GM23338 (cell line): ENCODE measurements at regions not wholly inside any gene's neighbourhood (a gene's known extent, or its start where the extent isn't known, plus 50 kb on each side); places are given as distances from the start of the nearest gene placed in this dataset.

ENCODE experiments used
- ATAC-seq: fragments of 200-7000 bp; cut with Tn5 transposase; 3 replicates; pipeline ENCODE4 v1.9.1; 2020
- DNase-seq: peaks from one replicate; pipeline ENCODE4 v3.0.0-alpha.2; 2015; ENCODE audit warnings: low spot score
- H2AFZ ChIP-seq: fragments of 200-600 bp; sonication (generic); 2 replicates; pipeline ENCODE4 v1.8.0; 2016; ENCODE audit warnings: antibody characterized with exemption, mild to moderate bottlenecking, moderate library complexity
- H3F3A ChIP-seq: fragments of 200-600 bp; sonication (generic); replicated peaks from 2 replicates; pipeline ENCODE4 v1.8.0; 2017; ENCODE audit warnings: antibody characterized with exemption, mixed run types, low read depth
- H3K27ac ChIP-seq: fragments of 200-600 bp; sonication (generic); 2 replicates; pipeline ENCODE4 v1.6.1; 2016; ENCODE audit warnings: low read depth
- H3K27me3 ChIP-seq: fragments of 200-600 bp; sonication (generic); 2 replicates; pipeline ENCODE4 v1.8.0; 2016; ENCODE audit warnings: mild to moderate bottlenecking, mixed run types, moderate library complexity; ENCODE audit not compliant: insufficient read depth
- H3K36me3 ChIP-seq: fragments of 200-600 bp; sonication (generic); 2 replicates; pipeline ENCODE4 v1.8.0; 2016; ENCODE audit warnings: mild to moderate bottlenecking; ENCODE audit not compliant: insufficient read depth
- H3K4me1 ChIP-seq: fragments of 200-600 bp; sonication (generic); 2 replicates; pipeline ENCODE4 v1.8.0; 2016; ENCODE audit warnings: mild to moderate bottlenecking, moderate library complexity; ENCODE audit not compliant: insufficient read depth
- H3K4me2 ChIP-seq: fragments of 200-600 bp; sonication (generic); 2 replicates; pipeline ENCODE4 v1.7.1; 2017; ENCODE audit warnings: mixed run types
- H3K4me3 ChIP-seq: fragments of 200-600 bp; sonication (generic); 2 replicates; pipeline ENCODE4 v1.6.1; 2016; ENCODE audit warnings: mixed run types
- H3K79me2 ChIP-seq: fragments of 200-600 bp; sonication (generic); replicated peaks from 2 replicates; pipeline ENCODE4 v1.8.0; 2017; ENCODE audit warnings: mild to moderate bottlenecking; ENCODE audit not compliant: insufficient read depth
- H3K9me2 ChIP-seq: fragments of 200-600 bp; sonication (generic); 2 replicates; pipeline ENCODE4 v1.8.0; 2017; ENCODE audit not compliant: insufficient read depth
- H4K20me1 ChIP-seq: fragments of 200-600 bp; sonication (generic); replicated peaks from 2 replicates; pipeline ENCODE4 v1.8.0; 2017; ENCODE audit warnings: mild to moderate bottlenecking; ENCODE audit not compliant: insufficient read depth
- H3K27ac Mint-ChIP-seq: 2 replicates; pipeline ENCODE4 v1.8.0; 2020; ENCODE audit warnings: inconsistent platforms, mild to moderate bottlenecking, moderate library complexity, mixed read lengths
- H3K27me3 Mint-ChIP-seq: 3 replicates; pipeline ENCODE4 v1.8.0; 2022; ENCODE audit warnings: low read depth, mild to moderate bottlenecking, moderate library complexity, mixed read lengths, inconsistent platforms; ENCODE audit not compliant: insufficient read depth, poor library complexity
- H3K36me3 Mint-ChIP-seq: 3 replicates; pipeline ENCODE4 v1.8.0; 2021; ENCODE audit warnings: low read depth, mild to moderate bottlenecking, inconsistent platforms, moderate library complexity, mixed read lengths
- H3K4me1 Mint-ChIP-seq: 3 replicates; pipeline ENCODE4 v1.8.0; 2020; ENCODE audit warnings: mild to moderate bottlenecking, inconsistent platforms, mixed read lengths
- H3K4me3 Mint-ChIP-seq: 3 replicates; pipeline ENCODE4 v1.8.0; 2021; ENCODE audit warnings: moderate library complexity, mild to moderate bottlenecking, inconsistent platforms, mixed read lengths
- H3K9me3 Mint-ChIP-seq: 3 replicates; pipeline ENCODE4 v1.8.0; 2020; ENCODE audit warnings: moderate library complexity, mild to moderate bottlenecking, inconsistent platforms, mixed read lengths
- CREB1 ChIP-seq: fragments of 250-450 bp; sonication (Bioruptor Pico); IDR thresholded peaks from 2 replicates; pipeline ENCODE4 v1.5.0; 2020; ENCODE audit warnings: low read depth, mild to moderate bottlenecking, moderate library complexity
- EZH2 ChIP-seq: fragments of 200-600 bp; sonication (generic); IDR thresholded peaks from one replicate; pipeline ENCODE4 v1.8.0; 2017; ENCODE audit warnings: antibody characterized with exemption, mild to moderate bottlenecking, low read depth; ENCODE audit not compliant: unreplicated experiment
- JUNB ChIP-seq: IDR thresholded peaks from one replicate; pipeline ENCODE4 v1.6.1; 2016; ENCODE audit warnings: antibody characterized with exemption; ENCODE audit not compliant: unreplicated experiment
- NANOG ChIP-seq: IDR thresholded peaks from 2 replicates; pipeline ENCODE4 v1.6.1; 2016; ENCODE audit warnings: antibody characterized with exemption, borderline replicate concordance
- POLR2AphosphoS5 ChIP-seq: IDR thresholded peaks from 2 replicates; pipeline ENCODE4 v1.6.1; 2016; ENCODE audit warnings: antibody characterized with exemption, low read depth
- REST ChIP-seq: IDR thresholded peaks from one replicate; pipeline ENCODE4 v1.6.1; 2018; ENCODE audit warnings: antibody characterized with exemption; ENCODE audit not compliant: unreplicated experiment
- STAT1 ChIP-seq: IDR thresholded peaks from one replicate; pipeline ENCODE4 v1.6.1; 2016; ENCODE audit warnings: antibody characterized with exemption; ENCODE audit not compliant: unreplicated experiment
- ZNF114 ChIP-seq: fragments of 250-450 bp; sonication (Bioruptor Pico); IDR thresholded peaks from 2 replicates; pipeline ENCODE4 v1.5.0; 2020; ENCODE audit warnings: mild to moderate bottlenecking, moderate library complexity
- ZNF331 ChIP-seq: fragments of 250-450 bp; sonication (Bioruptor Pico); IDR thresholded peaks from 2 replicates; pipeline ENCODE4 v1.5.0; 2020; ENCODE audit warnings: low read depth, mild to moderate bottlenecking, moderate library complexity
- ZNF462 ChIP-seq: fragments of 250-450 bp; sonication (Bioruptor Pico); IDR thresholded peaks from 2 replicates; pipeline ENCODE4 v1.5.0; 2020; ENCODE audit warnings: mild to moderate bottlenecking, moderate library complexity
- TF ChIP-seq, protein P1 (sequence below), 2 experiments: fragments of 200-600 bp in 1 of 2; sonication (generic) in 1 of 2; conservative IDR thresholded peaks; 2 replicates each; pipeline versions ENCODE4 v1.5.1 to v1.6.1; 2016 to 2017; ENCODE audit warnings: antibody characterized with exemption in 2 of 2, low read depth in 2 of 2, mild to moderate bottlenecking in 2 of 2, moderate library complexity in 1 of 2

DNA sequence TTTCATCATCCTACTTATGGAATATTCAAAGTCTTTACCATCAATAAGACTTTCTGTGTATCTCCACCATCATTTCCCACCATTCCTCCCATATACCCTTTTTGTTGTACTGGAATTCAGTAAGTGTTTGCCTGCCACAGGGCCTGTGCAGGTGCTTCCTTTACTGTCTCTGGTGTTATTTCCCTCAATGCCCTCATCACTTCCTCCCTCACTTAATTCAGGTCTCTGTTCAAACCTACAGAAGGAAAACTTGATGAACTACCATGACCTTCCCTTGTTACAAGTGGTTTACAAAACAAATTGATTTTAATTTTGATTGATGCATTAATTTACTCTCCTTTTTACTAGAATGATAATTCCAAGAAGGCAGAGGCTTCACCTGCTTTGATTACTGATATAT lies 159.5 kb upstream of the FAT4 start (continued):
- TF ChIP-seq REST = no peak
- TF ChIP-seq, protein P1, sequence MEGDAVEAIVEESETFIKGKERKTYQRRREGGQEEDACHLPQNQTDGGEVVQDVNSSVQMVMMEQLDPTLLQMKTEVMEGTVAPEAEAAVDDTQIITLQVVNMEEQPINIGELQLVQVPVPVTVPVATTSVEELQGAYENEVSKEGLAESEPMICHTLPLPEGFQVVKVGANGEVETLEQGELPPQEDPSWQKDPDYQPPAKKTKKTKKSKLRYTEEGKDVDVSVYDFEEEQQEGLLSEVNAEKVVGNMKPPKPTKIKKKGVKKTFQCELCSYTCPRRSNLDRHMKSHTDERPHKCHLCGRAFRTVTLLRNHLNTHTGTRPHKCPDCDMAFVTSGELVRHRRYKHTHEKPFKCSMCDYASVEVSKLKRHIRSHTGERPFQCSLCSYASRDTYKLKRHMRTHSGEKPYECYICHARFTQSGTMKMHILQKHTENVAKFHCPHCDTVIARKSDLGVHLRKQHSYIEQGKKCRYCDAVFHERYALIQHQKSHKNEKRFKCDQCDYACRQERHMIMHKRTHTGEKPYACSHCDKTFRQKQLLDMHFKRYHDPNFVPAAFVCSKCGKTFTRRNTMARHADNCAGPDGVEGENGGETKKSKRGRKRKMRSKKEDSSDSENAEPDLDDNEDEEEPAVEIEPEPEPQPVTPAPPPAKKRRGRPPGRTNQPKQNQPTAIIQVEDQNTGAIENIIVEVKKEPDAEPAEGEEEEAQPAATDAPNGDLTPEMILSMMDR (conservative IDR thresholded peaks at IDR 0.05; ENCODE audit: low read depth in 2 of 2) = no peak
- TF ChIP-seq EZH2 = no peak
- TF ChIP-seq NANOG = no peak
- TF ChIP-seq ZNF114 (CRISPR knock-in tag) = no peak
- no peak for TF ChIP-seq CREB1
- no peak for TF ChIP-seq ZNF331 (CRISPR knock-in tag)

DNA sequence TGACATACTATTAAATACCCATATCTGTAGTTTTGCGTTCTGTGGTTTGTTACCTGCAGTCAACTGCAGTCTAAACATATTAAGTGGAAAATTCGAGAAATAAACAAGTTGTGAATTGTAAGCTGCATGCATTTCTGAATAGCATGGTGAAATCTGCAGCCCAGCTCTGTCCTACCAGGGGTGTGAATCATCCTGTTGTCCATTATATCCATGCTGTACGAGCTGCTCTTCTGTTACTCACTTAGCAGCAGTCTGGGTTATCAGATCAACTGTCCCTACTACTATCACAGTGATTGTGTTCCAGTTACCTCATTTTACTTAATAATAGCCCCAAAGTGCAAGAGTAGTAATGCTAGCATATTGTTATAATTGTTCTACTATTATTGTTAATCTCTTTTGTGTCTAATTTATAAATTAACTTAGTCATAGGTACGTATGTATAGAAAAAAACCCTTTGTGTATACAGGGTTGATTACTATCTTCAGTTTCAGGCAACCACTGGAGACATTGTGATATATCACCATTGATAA lies 173.7 kb upstream of the FAT4 start:
- Mint-ChIP-seq H3K9me3 (no peaks in the 10 kb centered on the region), H3K27ac (no peak overlapping the region), H3K36me3 (no peaks in the 10 kb centered on the region), H3K4me1 (no peaks in the 10 kb centered on the region), H3K4me3 (no peak overlapping the region), H3K27me3 (no peaks in the 10 kb centered on the region)
- no peaks in the 10 kb centered on the region for H4K20me1 ChIP-seq
- H3K4me2 ChIP-seq = no peak overlapping the region
- H2AFZ ChIP-seq = no peak overlapping the region
- no peak overlapping the region for H3K4me3 ChIP-seq
- no peaks in the 10 kb centered on the region for H3K79me2 ChIP-seq
- no peak overlapping the region for H3K27ac ChIP-seq
- no peaks in the 10 kb centered on the region for H3K36me3 ChIP-seq
- no peaks in the 10 kb centered on the region for H3K27me3 ChIP-seq
- DNase-seq (no peak), ATAC-seq (no peak)
- no peaks in the 10 kb centered on the region for H3K9me2 ChIP-seq
- H3F3A ChIP-seq = no peaks in the 10 kb centered on the region
- no peaks in the 10 kb centered on the region for H3K4me1 ChIP-seq
- TF ChIP-seq EZH2 = no peak
- no peak for TF ChIP-seq STAT1
- no peak for TF ChIP-seq JUNB
- no peak for TF ChIP-seq ZNF462
- TF ChIP-seq ZNF331 (CRISPR knock-in tag) = no peak
- no peak for TF ChIP-seq ZNF114 (CRISPR knock-in tag)
- TF ChIP-seq, protein P1 (conservative IDR thresholded peaks at IDR 0.05; ENCODE audit: low read depth in 2 of 2) = no peak
- TF ChIP-seq POLR2AphosphoS5 = no peak
